WTC11 (cell line): ENCODE measurements at regions not wholly inside any gene's neighbourhood (a gene's known extent, or its start where the extent isn't known, plus 50 kb on each side); places are given as distances from the start of the nearest gene placed in this dataset.

ENCODE experiments used
- CTCF ChIP-seq: fragments of 200-600 bp; IDR thresholded peaks from 2 replicates; pipeline ENCODE4 v1.8.0; 2022; ENCODE audit warnings: antibody characterized with exemption
- ESRRA ChIP-seq: sonication (generic); formaldehyde crosslinking; IDR thresholded peaks from 2 replicates; pipeline ENCODE4 v1.8.1; 2022; ENCODE audit warnings: mild to moderate bottlenecking, missing genetic modification reagents, borderline replicate concordance
- FOXK1 ChIP-seq: sonication (generic); formaldehyde crosslinking; IDR thresholded peaks from 2 replicates; pipeline ENCODE4 v1.8.0; 2022; ENCODE audit warnings: mild to moderate bottlenecking, moderate library complexity, missing genetic modification reagents
- FOXP4 ChIP-seq: sonication (generic); formaldehyde crosslinking; IDR thresholded peaks from 2 replicates; pipeline ENCODE4 v1.8.0; 2022; ENCODE audit warnings: mild to moderate bottlenecking, missing genetic modification reagents
- GRHL2 ChIP-seq: fragments of 250-450 bp; sonication (Bioruptor Pico); IDR thresholded peaks from 2 replicates; pipeline ENCODE4 v1.8.0; 2022; ENCODE audit warnings: mild to moderate bottlenecking, moderate library complexity; ENCODE audit not compliant: insufficient replicate concordance, severe bottlenecking
- OVOL2 ChIP-seq: fragments of 250-450 bp; sonication (Bioruptor Pico); IDR thresholded peaks from 2 replicates; pipeline ENCODE4 v1.9.0; 2021; ENCODE audit warnings: mild to moderate bottlenecking, borderline replicate concordance
- TCF7 ChIP-seq: sonication (generic); formaldehyde crosslinking; IDR thresholded peaks from 2 replicates; pipeline ENCODE4 v1.8.0; 2022; ENCODE audit warnings: mild to moderate bottlenecking, low read depth, missing genetic modification reagents, moderate library complexity
- TEAD1 ChIP-seq: sonication (generic); formaldehyde crosslinking; IDR thresholded peaks from 2 replicates; pipeline ENCODE4 v1.8.0; 2022; ENCODE audit warnings: mild to moderate bottlenecking, missing genetic modification reagents
- ZSCAN18 ChIP-seq: fragments of 250-450 bp; sonication (Bioruptor Pico); IDR thresholded peaks from 2 replicates; pipeline ENCODE4 v2.1.2; 2022; ENCODE audit warnings: mild to moderate bottlenecking, moderate library complexity

GRCh38 chr16:73321853-73322252 is 273.9 kb upstream of the ZFHX3 start:
- no peak for TF ChIP-seq ZSCAN18 (CRISPR knock-in tag)
- no peak for TF ChIP-seq CTCF
- no peak for TF ChIP-seq ESRRA (CRISPR knock-in tag)
- no peak for TF ChIP-seq TEAD1 (CRISPR knock-in tag)
- TF ChIP-seq GRHL2 (CRISPR knock-in tag) = no peak
- no peak for TF ChIP-seq OVOL2
- TF ChIP-seq FOXP4 (CRISPR knock-in tag) = no peak
- no peak for TF ChIP-seq FOXK1 (CRISPR knock-in tag)
- TF ChIP-seq TCF7 (CRISPR knock-in tag) = no peak
